Fibroblast of lung (primary cell): ENCODE measurements at regions not wholly inside any gene's neighbourhood (a gene's known extent, or its start where the extent isn't known, plus 50 kb on each side); places are given as distances from the start of the nearest gene placed in this dataset.

ENCODE experiments used
- CTCF ChIP-seq, 2 donors: IDR thresholded peaks in 1 of 2; conservative IDR thresholded peaks in 1 of 2; 1 replicate in 1 of 2; 2 replicates in 1 of 2; pipeline ENCODE4 v1.5.1; 2011 to 2012; ENCODE audit warnings: low read length in 2 of 2, control low read depth in 1 of 2, inconsistent platforms in 1 of 2, low read depth in 1 of 2, mild to moderate bottlenecking in 1 of 2
- EZH2 ChIP-seq: IDR thresholded peaks from 2 replicates; pipeline ENCODE4 v1.5.1; 2012; ENCODE audit warnings: low read length, control low read depth, mild to moderate bottlenecking; ENCODE audit errors: missing control alignments

- no peak for TF ChIP-seq CTCF (conservative IDR thresholded peaks at IDR 0.05 in 1 of 2, IDR thresholded peaks at IDR 0.05 in 1 of 2; ENCODE audit: low read depth in 1 of 2, low read length in 2 of 2)
- TF ChIP-seq EZH2, result no peak
Observed at GRCh38 chr2:115908731-115909130, 1466.3 kb downstream of the DPP10 start.
